AG09319 (cell line): ENCODE measurements at regions not wholly inside any gene's neighbourhood (a gene's known extent, or its start where the extent isn't known, plus 50 kb on each side); places are given as distances from the start of the nearest gene placed in this dataset.

ENCODE experiments used
- DNase-seq: peaks from one replicate; pipeline ENCODE4 v3.0.0-alpha.2; 2010; ENCODE audit warnings: low read depth; ENCODE audit errors: extremely low read depth
- CTCF ChIP-seq: IDR thresholded peaks from 2 replicates; pipeline ENCODE4 v1.5.1; 2011; ENCODE audit warnings: low read depth, mild to moderate bottlenecking, inconsistent platforms, low read length, moderate library complexity

GRCh38 chr3:109825971-109826810 is 488.8 kb upstream of the DPPA4 start:
- TF ChIP-seq CTCF: no peak
- no peak for DNase-seq

- DNase-seq: no peak
- TF ChIP-seq CTCF: no peak
Observed at GRCh38 chr3:109831403-109831802, 494.1 kb upstream of the DPPA4 start.

- DNase-seq: no peak
- TF ChIP-seq CTCF: no peak
Observed at GRCh38 chr3:109835958-109836357, 498.6 kb upstream of the DPPA4 start.

GRCh38 chr3:109851854-109852253 is 514.5 kb upstream of the DPPA4 start:
- TF ChIP-seq CTCF: no peak
- no peak for DNase-seq

GRCh38 chr3:109852283-109852682 is 514.9 kb upstream of the DPPA4 start:
- TF ChIP-seq CTCF: no peak
- DNase-seq: no peak

GRCh38 chr3:109853077-109853731 is 515.9 kb upstream of the DPPA4 start:
- no peak for TF ChIP-seq CTCF
- DNase-seq: no peak

GRCh38 chr3:109863701-109864100 is 526.4 kb upstream of the DPPA4 start:
- DNase-seq: no peak
- no peak for TF ChIP-seq CTCF
